ENCODE measurements at regions not wholly inside any gene's neighbourhood (a gene's known extent, or its start where the extent isn't known, plus 50 kb on each side); places are given as distances from the start of the nearest gene placed in this dataset.

DNA sequence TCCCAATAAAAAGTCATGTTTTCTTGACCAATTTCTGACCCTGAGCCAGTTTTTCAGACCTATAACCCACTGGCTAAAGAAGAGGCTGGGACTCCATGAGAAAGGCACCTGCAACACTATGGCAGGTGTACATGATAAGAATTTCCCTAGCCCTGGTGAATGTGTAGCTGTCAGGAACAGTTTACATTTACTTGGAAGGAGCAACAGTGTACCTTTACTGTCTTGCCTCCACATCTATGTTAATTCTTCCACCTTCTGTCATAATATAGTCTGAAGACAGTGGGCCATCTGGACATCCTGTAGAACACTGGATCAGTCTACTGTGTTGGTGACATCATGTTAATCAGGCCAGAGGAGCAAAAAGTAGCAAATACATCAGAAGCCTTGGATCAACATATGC lies 72.1 kb upstream of the CD82 start:
- TF ChIP-seq, protein P1, sequence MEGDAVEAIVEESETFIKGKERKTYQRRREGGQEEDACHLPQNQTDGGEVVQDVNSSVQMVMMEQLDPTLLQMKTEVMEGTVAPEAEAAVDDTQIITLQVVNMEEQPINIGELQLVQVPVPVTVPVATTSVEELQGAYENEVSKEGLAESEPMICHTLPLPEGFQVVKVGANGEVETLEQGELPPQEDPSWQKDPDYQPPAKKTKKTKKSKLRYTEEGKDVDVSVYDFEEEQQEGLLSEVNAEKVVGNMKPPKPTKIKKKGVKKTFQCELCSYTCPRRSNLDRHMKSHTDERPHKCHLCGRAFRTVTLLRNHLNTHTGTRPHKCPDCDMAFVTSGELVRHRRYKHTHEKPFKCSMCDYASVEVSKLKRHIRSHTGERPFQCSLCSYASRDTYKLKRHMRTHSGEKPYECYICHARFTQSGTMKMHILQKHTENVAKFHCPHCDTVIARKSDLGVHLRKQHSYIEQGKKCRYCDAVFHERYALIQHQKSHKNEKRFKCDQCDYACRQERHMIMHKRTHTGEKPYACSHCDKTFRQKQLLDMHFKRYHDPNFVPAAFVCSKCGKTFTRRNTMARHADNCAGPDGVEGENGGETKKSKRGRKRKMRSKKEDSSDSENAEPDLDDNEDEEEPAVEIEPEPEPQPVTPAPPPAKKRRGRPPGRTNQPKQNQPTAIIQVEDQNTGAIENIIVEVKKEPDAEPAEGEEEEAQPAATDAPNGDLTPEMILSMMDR (conservative IDR thresholded peaks at IDR 0.05): no peak
- TF ChIP-seq ZFX (IDR thresholded peaks at IDR 0.05): no peak

Measured in C4-2B (cell line).